ENCODE measurements at regions not wholly inside any gene's neighbourhood (a gene's known extent, or its start where the extent isn't known, plus 50 kb on each side); places are given as distances from the start of the nearest gene placed in this dataset.

GRCh38 chr4:128725405-128726055, 84.0 kb upstream of the JADE1 start (continued):
- TF ChIP-seq, protein P1, sequence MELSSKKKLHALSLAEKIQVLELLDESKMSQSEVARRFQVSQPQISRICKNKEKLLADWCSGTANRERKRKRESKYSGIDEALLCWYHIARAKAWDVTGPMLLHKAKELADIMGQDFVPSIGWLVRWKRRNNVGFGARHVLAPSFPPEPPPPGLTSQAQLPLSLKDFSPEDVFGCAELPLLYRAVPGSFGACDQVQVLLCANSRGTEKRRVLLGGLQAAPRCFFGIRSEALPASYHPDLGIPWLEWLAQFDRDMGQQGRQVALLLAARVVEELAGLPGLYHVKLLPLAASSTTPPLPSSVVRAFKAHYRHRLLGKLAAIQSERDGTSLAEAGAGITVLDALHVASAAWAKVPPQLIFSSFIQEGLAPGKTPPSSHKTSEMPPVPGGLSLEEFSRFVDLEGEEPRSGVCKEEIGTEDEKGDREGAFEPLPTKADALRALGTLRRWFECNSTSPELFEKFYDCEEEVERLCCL (CRISPR knock-in tag; IDR thresholded peaks at IDR 0.05; ENCODE audit: borderline replicate concordance): no peak
- TF ChIP-seq SAP130 (CRISPR knock-in tag; IDR thresholded peaks at IDR 0.05; ENCODE audit: low read depth) (peak; percentile 69), TCF12 (IDR thresholded peaks at IDR 0.05) (no peak), TCF12 (CRISPR knock-in tag; IDR thresholded peaks at IDR 0.05) (no peak), FOXA1 (IDR thresholded peaks at IDR 0.05) (peak; percentile 46), FOXA1 (CRISPR knock-in tag; IDR thresholded peaks at IDR 0.05) (peak; percentile 72), ZNF124 (CRISPR knock-in tag; IDR thresholded peaks at IDR 0.05) (no peak), PAF1 (CRISPR knock-in tag; IDR thresholded peaks at IDR 0.05) (no peak), TOPORS (CRISPR knock-in tag; IDR thresholded peaks at IDR 0.05) (no peak), GTF3A (CRISPR knock-in tag; conservative IDR thresholded peaks at IDR 0.05) (no peak), GATA4 (IDR thresholded peaks at IDR 0.05; ENCODE audit: borderline replicate concordance, low read depth) (no peak), SIX1 (CRISPR knock-in tag; IDR thresholded peaks at IDR 0.05; ENCODE audit: borderline replicate concordance) (no peak), FOXO1 (CRISPR knock-in tag; IDR thresholded peaks at IDR 0.05) (peak; percentile 52; the same call in 1 of the 2 replicates), ZSCAN25 (CRISPR knock-in tag; IDR thresholded peaks at IDR 0.05) (no peak)
- TF ChIP-seq, protein P2, sequence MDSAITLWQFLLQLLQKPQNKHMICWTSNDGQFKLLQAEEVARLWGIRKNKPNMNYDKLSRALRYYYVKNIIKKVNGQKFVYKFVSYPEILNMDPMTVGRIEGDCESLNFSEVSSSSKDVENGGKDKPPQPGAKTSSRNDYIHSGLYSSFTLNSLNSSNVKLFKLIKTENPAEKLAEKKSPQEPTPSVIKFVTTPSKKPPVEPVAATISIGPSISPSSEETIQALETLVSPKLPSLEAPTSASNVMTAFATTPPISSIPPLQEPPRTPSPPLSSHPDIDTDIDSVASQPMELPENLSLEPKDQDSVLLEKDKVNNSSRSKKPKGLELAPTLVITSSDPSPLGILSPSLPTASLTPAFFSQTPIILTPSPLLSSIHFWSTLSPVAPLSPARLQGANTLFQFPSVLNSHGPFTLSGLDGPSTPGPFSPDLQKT (CRISPR knock-in tag; IDR thresholded peaks at IDR 0.05; ENCODE audit: borderline replicate concordance): no peak
- TF ChIP-seq, protein P3, sequence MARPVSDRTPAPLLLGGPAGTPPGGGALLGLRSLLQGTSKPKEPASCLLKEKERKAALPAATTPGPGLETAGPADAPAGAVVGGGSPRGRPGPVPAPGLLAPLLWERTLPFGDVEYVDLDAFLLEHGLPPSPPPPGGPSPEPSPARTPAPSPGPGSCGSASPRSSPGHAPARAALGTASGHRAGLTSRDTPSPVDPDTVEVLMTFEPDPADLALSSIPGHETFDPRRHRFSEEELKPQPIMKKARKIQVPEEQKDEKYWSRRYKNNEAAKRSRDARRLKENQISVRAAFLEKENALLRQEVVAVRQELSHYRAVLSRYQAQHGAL (CRISPR knock-in tag; IDR thresholded peaks at IDR 0.05; ENCODE audit: not compliant biosample characterization): no peak
- TF ChIP-seq, protein P4, sequence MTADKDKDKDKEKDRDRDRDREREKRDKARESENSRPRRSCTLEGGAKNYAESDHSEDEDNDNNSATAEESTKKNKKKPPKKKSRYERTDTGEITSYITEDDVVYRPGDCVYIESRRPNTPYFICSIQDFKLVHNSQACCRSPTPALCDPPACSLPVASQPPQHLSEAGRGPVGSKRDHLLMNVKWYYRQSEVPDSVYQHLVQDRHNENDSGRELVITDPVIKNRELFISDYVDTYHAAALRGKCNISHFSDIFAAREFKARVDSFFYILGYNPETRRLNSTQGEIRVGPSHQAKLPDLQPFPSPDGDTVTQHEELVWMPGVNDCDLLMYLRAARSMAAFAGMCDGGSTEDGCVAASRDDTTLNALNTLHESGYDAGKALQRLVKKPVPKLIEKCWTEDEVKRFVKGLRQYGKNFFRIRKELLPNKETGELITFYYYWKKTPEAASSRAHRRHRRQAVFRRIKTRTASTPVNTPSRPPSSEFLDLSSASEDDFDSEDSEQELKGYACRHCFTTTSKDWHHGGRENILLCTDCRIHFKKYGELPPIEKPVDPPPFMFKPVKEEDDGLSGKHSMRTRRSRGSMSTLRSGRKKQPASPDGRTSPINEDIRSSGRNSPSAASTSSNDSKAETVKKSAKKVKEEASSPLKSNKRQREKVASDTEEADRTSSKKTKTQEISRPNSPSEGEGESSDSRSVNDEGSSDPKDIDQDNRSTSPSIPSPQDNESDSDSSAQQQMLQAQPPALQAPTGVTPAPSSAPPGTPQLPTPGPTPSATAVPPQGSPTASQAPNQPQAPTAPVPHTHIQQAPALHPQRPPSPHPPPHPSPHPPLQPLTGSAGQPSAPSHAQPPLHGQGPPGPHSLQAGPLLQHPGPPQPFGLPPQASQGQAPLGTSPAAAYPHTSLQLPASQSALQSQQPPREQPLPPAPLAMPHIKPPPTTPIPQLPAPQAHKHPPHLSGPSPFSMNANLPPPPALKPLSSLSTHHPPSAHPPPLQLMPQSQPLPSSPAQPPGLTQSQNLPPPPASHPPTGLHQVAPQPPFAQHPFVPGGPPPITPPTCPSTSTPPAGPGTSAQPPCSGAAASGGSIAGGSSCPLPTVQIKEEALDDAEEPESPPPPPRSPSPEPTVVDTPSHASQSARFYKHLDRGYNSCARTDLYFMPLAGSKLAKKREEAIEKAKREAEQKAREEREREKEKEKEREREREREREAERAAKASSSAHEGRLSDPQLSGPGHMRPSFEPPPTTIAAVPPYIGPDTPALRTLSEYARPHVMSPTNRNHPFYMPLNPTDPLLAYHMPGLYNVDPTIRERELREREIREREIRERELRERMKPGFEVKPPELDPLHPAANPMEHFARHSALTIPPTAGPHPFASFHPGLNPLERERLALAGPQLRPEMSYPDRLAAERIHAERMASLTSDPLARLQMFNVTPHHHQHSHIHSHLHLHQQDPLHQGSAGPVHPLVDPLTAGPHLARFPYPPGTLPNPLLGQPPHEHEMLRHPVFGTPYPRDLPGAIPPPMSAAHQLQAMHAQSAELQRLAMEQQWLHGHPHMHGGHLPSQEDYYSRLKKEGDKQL (CRISPR knock-in tag; IDR thresholded peaks at IDR 0.05; ENCODE audit: low read depth): 0 out of 2 replicates have a peak, but pooled peaks have one; percentile 26
- TF ChIP-seq, protein P5, sequence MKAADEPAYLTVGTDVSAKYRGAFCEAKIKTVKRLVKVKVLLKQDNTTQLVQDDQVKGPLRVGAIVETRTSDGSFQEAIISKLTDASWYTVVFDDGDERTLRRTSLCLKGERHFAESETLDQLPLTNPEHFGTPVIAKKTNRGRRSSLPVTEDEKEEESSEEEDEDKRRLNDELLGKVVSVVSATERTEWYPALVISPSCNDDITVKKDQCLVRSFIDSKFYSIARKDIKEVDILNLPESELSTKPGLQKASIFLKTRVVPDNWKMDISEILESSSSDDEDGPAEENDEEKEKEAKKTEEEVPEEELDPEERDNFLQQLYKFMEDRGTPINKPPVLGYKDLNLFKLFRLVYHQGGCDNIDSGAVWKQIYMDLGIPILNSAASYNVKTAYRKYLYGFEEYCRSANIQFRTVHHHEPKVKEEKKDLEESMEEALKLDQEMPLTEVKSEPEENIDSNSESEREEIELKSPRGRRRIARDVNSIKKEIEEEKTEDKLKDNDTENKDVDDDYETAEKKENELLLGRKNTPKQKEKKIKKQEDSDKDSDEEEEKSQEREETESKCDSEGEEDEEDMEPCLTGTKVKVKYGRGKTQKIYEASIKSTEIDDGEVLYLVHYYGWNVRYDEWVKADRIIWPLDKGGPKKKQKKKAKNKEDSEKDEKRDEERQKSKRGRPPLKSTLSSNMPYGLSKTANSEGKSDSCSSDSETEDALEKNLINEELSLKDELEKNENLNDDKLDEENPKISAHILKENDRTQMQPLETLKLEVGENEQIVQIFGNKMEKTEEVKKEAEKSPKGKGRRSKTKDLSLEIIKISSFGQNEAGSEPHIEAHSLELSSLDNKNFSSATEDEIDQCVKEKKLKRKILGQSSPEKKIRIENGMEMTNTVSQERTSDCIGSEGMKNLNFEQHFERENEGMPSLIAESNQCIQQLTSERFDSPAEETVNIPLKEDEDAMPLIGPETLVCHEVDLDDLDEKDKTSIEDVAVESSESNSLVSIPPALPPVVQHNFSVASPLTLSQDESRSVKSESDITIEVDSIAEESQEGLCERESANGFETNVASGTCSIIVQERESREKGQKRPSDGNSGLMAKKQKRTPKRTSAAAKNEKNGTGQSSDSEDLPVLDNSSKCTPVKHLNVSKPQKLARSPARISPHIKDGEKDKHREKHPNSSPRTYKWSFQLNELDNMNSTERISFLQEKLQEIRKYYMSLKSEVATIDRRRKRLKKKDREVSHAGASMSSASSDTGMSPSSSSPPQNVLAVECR (CRISPR knock-in tag; IDR thresholded peaks at IDR 0.05; ENCODE audit: borderline replicate concordance): peak; percentile 26; the same call in 1 of the 2 replicates

Measured in HepG2 (cell line).